Left ventricle myocardium inferior (tissue), 1 donor: ENCODE measurements at regions not wholly inside any gene's neighbourhood (a gene's known extent, or its start where the extent isn't known, plus 50 kb on each side); places are given as distances from the start of the nearest gene placed in this dataset.

Experiments
- DNase-seq: peaks from one replicate; pipeline ENCODE4 v3.0.0-alpha.2; 2020
- H3K27ac ChIP-seq: fragments of 200-600 bp; replicated peaks from 2 replicates; pipeline ENCODE4 v1.8.0; 2021
- H3K27me3 ChIP-seq: fragments of 200-600 bp; 2 replicates; pipeline ENCODE4 v1.8.0; 2021; ENCODE audit warnings: low read depth
- H3K36me3 ChIP-seq: fragments of 200-600 bp; 2 replicates; pipeline ENCODE4 v1.8.0; 2021
- H3K4me1 ChIP-seq: fragments of 200-600 bp; 2 replicates; pipeline ENCODE4 v1.8.0; 2021
- H3K4me3 ChIP-seq: fragments of 200-600 bp; 2 replicates; pipeline ENCODE4 v1.8.0; 2021; ENCODE audit warnings: mild to moderate bottlenecking, moderate library complexity
- H3K9me3 ChIP-seq: fragments of 200-600 bp; replicated peaks from 2 replicates; pipeline ENCODE4 v1.8.0; 2021
- intact Hi-C: fragments of 100-400 bp; cut with micrococcal nuclease; formaldehyde crosslinking; loops from one replicate; pipeline ENCODE4 v1.11.0; 2022
- TF ChIP-seq, protein P1 (sequence below): fragments of 200-600 bp; IDR thresholded peaks from 2 replicates; pipeline ENCODE4 v1.8.0; 2021; ENCODE audit warnings: antibody characterized with exemption, mild to moderate bottlenecking, borderline replicate concordance
- donor health status: DM: no; HTN: yes; CAD: no; lungs with severe emphysema.

DNA sequence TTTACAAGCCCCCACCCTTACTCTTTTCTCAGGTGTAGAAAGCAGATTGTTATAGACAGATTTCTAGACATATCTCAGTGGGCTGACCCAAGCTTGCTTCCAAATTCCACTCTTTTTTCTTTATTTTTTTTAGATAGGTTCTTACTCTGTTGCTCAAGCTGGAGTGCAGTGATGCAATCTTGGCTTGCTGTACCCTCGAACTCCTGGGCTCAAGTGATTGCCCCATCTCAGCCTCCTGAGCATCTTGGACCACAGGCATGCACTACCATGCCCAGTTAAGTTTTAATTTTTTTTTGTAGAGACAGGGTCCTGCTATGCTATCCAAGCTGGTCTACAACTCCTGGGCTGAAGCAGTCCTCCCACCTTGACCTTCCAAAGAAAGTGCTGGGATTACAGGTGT lies 53.5 kb upstream of the ADAMTS9 start:
- Histone ChIP-seq H3K27me3 (no peaks in the 10 kb centered on the region), H3K4me3 (no peak overlapping the region), H3K36me3 (no peaks in the 10 kb centered on the region), H3K9me3 (no peaks in the 10 kb centered on the region), H3K4me1 (peaks cover 4% of the 10 kb centered on the region), H3K27ac (no peak overlapping the region)
- TF ChIP-seq, protein P1, sequence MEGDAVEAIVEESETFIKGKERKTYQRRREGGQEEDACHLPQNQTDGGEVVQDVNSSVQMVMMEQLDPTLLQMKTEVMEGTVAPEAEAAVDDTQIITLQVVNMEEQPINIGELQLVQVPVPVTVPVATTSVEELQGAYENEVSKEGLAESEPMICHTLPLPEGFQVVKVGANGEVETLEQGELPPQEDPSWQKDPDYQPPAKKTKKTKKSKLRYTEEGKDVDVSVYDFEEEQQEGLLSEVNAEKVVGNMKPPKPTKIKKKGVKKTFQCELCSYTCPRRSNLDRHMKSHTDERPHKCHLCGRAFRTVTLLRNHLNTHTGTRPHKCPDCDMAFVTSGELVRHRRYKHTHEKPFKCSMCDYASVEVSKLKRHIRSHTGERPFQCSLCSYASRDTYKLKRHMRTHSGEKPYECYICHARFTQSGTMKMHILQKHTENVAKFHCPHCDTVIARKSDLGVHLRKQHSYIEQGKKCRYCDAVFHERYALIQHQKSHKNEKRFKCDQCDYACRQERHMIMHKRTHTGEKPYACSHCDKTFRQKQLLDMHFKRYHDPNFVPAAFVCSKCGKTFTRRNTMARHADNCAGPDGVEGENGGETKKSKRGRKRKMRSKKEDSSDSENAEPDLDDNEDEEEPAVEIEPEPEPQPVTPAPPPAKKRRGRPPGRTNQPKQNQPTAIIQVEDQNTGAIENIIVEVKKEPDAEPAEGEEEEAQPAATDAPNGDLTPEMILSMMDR = no peak
- intact Hi-C loops = no loop called here
- no peak for DNase-seq

DNA sequence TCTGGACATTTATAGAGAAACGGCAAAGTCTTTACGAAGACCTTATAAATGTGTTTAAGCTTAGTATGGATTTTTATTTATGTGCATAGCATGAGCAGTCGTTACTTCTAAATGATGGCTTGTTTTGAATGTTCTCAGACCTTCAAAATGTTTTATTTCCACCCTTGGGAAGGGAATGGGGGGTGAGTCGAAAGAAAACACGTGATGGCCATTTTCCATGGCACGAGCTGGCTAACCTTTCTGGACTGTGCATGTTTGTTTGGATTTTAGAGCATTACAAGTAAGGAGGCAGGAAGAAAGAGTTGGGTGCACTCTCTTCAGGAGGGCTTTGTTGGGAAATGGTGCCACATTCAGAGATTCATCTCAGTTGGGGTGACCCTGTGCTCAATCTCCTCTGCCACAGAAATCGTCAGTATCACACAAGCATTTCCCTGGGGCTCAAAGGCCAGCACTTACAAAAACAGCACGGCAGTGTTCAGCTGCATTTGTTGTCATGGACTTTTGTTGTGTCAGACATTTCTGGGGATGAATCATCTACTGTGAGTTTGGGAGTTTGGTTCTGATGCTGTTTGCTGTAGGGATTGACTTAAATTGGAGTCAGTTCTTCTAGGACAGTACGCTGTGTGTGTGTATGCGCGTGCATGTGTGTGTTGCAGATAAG lies 52.3 kb upstream of the ADAMTS9 start:
- DNase-seq = no peak
- TF ChIP-seq, protein P1 = no peak
- H3K36me3 ChIP-seq = no peaks in the 10 kb centered on the region
- H3K27me3 ChIP-seq = no peaks in the 10 kb centered on the region
- intact Hi-C loops = no loop called here
- no peak overlapping the region for H3K27ac ChIP-seq
- no peak overlapping the region for H3K4me3 ChIP-seq
- H3K4me1 ChIP-seq = peaks cover 4% of the 10 kb centered on the region
- no peaks in the 10 kb centered on the region for H3K9me3 ChIP-seq
